HG03175 (cell line): ENCODE measurements at regions not wholly inside any gene's neighbourhood (a gene's known extent, or its start where the extent isn't known, plus 50 kb on each side); places are given as distances from the start of the nearest gene placed in this dataset.

Experiments used
- ATAC-seq: cut with Tn5 transposase; IDR thresholded peaks from one replicate; pipeline ENCODE4 v1.9.1; 2021; ENCODE audit warnings: mild to moderate bottlenecking, moderate library complexity; ENCODE audit not compliant: unreplicated experiment

DNA sequence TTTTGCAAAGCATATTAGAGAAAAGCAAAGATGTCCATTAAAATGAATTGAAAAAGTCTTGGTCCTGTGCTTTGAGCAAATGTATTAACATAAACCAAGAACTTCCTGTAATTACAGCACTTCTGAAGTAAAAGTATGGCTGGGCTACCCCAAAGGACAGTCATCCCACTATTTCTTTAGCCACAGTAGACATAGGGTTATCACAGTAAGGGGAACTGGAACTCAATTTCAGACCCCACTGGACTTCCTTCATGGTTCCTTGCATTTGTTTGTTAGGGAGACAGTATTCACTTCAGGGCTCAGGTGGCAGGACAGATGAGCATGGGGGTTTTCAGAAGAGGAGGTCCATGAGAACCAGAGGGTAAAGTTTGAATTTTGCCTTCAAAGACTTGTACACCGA, 203.1 kb upstream of the PDE1C start:
- ATAC-seq = no peak

- no peak for ATAC-seq
These were observed 196.8 kb upstream of the PDE1C start for GRCh38 chr7:32266932-32267475.

DNA sequence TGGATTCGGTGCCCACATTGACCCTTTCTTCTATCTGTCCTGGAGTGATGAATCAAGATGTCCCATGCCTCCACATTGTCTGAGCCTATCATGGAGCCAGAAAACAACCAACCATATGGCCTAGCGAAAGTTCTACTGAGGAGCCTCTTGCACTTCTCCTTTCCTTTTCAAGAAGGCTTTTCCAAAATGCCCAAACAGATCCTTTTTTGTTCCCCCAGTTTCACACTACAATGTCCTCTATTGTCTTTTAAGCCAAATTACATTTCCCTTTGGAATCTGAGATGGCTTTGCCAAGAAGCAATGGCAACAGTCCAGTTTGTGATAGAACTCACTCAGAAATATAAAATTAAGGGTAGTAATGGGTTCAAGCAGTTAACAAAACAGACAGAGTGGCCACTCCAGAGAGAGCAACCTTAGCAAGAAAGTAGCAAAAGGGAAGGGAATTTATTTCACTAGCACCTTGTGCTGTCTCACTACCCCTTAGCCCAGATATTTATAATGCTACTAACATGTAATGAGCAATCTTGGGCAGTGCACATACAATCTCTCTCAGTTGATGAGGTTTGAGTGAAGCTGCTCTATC, 194.6 kb upstream of the PDE1C start:
- no peak for ATAC-seq

DNA sequence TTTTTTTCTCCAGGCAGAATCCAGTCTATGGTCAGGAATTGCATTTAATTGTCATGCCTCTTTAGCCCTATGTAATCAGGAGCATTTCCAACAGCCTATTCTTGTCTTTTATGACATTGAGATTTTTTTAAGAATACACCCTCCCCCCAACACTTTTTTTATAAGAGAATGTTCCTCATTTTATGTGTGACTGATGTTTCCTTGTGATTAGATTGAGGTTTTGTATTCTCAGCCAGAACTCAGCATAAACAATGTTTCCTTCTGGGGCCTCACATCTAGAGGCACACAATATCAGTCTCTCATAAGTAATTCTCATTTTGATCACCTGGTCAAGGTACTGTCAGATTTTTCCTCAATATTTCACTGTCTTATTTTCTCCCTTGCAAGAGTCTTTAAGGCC, 193.4 kb upstream of the PDE1C start:
- ATAC-seq = no peak

DNA sequence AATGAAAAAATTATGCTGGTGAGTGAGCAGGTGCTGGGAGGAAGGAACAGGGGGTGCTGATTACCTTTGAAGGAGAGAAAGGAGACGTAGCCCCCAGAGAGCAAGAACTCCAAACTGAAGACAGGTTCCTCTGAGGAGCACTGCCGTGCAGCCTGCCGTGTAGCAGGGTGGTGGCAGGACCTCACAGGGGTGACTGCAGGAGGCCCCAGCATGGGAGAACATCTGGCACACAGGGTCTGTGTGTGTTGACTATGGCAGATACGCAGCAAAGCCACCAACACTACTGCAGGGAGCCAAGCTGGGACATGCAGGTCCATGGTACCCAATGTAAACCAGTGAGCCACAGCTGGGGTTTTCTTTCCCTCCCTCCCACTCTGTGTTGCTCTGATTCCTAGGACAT, 192.1 kb upstream of the PDE1C start:
- no peak for ATAC-seq

DNA sequence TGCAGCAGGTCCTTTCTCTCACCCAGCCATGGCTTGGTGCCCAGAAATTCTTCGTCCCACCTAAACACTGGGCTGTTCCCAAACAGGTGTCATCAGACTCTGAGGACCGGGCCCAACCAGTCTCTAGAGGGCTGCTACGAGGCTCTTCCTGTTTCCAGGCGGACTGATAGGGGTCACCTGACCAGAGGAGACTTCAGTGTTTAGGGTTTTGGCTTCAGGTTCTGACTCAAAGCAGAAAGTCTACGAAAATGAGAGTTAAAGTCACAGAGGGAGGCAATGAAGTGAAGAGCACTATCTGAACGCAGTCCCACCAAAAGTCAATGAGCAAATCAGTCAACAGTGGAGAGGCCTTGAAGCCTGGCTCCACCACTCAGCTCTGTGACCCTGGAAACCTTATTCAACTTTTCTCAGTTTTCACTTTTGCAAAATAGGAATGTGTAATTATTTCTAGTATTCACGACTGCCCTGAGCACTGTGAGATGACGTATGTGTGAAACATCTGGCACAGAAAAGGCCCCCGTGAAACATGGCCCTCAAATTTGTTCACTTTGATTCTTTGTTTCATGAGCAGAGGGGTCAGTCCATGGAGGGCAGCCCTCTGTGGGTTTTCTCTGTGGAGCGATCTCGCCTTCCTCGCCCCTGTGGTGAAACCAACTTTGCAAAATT, 189.9 kb upstream of the PDE1C start:
- ATAC-seq = peak; percentile 88

DNA sequence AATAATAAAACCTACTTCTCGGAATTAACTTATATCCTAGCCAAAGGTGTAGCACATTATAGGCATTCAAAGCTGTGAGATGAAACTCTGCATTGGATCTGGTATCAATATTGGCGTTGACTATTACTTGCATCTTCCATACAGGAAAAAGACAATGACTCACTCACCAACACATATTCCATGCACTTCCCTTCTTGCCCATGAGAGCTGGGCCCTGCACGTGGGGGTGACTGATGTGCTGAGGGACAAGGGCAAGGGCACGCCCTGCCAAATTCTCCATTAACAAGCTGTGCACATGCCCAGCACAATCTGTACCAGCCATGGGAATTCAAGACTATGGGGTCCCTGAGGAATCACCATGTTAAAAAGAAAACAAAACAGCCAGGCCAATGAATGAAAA, 188.1 kb upstream of the PDE1C start:
- no peak for ATAC-seq

GRCh38 chr7:32257621-32258020, 187.4 kb upstream of the PDE1C start:
- no peak for ATAC-seq

DNA sequence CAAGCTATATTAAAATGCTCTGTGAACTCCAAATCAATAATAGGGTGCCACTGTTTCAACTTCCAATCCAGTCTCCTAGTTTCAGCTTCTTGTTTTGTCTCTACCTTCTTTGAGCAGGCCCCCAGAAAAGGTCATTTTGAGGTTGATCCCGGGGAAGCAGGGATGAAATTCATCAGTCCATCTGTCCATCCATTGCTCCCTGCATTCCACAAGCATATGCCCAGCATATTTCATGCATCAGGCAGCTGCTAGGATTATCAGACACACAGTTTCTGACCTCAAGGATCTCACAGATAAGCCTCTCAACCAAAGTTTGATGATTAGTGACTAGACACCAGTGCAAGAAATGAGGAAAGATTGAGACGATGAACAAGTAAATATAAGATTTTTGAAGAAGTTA, 186.6 kb upstream of the PDE1C start:
- ATAC-seq = no peak

GRCh38 chr7:32256376-32256775, 186.2 kb upstream of the PDE1C start:
- ATAC-seq = no peak

DNA sequence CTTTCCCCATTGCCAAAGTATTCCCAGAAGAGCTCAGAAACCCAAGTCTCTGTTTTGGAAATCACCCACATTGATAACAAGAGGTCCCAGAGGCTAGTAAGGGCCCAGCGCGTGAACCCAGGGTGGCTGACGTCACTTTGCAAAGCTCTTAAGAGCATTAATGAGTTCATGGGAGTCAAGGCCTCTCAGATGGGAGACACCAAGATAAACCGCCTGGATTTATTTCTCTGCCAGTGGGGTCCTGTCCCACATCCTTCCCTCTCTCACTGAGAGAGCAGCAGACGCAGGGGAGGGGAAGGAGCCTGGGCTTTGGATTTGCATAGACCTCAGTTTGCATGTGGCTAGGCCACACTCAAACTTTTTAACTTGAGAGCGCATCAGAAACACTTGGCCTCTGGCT, 184.8 kb upstream of the PDE1C start:
- no peak for ATAC-seq

DNA sequence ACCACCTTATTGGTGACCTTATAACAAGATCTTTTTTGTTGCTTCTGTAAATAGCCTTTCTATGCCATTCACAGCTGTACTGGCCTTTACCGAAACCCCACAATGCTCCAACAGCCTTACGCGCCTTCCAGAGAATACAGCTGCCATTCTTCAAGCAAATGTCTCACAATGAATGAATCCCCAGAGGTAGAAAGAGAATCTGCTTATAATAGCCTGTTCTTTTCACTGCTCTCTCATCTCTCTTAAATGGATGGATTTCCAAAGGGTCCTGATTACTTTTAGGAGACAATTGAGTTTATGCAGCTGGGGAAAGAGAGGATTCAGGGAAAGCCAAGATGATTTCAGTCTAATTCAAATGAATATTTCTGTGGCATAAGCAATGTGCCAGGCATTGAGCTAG, 183.1 kb upstream of the PDE1C start:
- ATAC-seq = no peak

DNA sequence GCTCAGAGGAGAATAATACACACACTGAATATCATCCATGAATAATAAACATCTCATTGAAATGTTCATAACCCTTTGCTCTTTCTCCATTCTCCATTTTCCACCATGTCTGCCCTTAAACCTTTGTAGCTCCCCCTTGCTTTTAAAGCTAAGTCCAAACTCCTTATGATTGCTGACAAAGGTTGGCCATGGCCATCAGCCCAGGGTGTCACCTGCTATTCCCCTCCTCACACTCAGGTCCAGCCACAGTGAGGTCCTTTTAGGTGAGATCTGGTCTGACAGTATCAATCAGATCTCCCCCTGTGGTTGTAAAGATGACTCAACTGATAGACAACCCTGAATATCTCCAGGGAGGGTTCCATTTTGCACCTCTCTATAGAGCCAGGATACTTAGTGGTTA, 181.5 kb upstream of the PDE1C start:
- no peak for ATAC-seq

GRCh38 chr7:32250471-32251260, 180.5 kb upstream of the PDE1C start:
- ATAC-seq = no peak

DNA sequence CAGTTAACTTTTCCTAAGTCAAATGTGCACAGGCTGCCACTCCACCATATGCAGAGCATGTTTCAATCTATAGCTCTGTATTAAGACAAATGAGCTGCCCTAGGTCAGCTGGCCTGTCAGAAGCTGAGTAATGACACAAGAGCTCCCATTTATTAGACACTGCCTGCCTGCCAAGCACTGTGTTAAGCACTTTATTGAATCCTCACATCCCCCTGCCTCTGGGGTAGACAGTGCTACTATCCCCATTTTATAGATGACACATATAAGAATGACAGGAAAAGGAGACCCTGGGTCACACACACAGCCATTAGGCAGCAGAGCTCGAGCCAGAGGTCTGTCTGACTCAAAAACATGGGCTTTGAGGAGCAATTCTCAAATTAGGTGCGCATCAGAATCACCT, 179.8 kb upstream of the PDE1C start:
- ATAC-seq = no peak

DNA sequence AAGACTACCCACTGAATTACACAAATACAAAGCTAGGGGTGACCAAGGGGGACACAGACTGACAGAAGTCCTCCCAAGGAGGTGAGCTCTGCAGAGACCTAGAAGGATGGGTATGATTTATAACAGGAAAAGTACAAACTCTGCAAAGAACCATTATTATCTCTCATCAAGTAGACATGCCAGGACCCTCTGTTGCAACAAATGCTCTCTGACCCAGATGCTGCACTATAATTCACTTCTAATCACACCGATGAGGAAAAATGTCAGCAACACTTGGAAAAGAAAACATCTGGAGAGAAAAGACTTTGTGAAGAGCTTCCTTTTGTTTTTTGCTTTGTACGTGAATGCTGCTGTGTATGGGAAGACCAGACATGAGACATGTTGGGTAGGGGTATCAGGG, 178.3 kb upstream of the PDE1C start:
- ATAC-seq = no peak

GRCh38 chr7:32244806-32245345, 174.7 kb upstream of the PDE1C start:
- no peak for ATAC-seq

DNA sequence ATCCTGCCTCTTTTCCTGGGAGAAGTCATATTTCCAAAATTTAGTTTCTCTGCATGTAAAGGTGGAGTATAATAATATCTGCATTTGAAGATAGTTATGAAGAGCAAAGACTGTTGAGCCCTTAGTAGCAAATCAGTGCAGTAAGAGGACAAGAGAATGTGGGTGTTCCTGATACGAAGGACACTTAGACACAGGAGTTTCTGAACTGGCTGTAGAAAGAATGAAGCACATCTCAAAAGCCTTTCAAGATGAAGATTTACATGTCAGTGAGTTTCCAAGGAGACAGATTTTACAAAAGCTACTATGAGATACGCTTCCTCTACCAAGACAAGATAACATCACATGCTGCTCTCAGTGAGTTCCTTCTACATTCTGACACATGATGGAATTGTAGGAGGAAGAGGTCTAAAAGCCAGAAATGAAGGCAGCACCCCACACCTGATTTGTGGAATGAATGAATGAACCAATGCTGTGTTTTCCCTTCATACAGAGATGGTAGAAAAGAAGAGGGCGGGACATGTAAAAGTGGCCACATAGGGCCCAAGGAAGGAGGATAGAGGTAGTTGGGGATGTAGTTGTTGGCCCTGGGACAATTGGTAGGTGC, 173.6 kb upstream of the PDE1C start:
- ATAC-seq = no peak

DNA sequence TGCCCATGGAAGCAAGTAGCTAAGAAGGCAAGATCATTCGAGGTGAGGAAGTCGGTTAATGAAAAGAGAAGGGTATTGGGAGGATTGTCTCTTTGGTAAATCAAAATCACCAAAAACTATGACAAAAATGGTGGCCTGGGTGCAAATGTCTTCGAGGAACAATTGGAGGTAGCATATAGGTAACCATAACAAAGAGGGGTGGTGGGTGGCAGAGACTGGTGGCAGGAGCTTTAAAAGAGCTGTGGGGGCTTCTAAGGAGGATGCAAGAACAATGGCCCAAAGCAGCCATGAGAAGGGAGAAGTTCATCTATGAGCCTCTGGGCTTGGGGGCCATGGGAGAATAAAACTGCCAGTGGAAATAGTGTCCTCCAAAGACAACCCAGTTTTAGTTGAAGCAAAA, 172.2 kb upstream of the PDE1C start:
- ATAC-seq = no peak

DNA sequence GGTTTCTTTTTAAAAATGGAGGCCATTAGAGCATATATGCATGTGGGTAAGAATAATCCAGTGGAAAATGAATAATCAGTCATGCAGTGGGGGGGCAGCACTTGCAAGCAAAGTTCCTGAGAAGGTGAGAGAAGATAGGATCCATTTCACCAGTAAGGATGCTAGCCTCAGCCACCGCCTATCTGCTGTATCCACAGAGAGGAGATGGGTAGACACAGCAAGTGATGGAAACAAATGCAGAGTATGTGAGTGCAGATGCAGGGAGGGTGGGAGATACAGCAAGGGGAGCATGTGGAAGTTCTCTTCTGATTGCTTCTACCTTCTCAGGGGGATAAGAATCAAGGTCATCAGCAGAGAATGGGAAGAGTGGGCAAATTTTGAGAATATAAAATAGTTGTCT, 171.4 kb upstream of the PDE1C start:
- ATAC-seq = no peak

DNA sequence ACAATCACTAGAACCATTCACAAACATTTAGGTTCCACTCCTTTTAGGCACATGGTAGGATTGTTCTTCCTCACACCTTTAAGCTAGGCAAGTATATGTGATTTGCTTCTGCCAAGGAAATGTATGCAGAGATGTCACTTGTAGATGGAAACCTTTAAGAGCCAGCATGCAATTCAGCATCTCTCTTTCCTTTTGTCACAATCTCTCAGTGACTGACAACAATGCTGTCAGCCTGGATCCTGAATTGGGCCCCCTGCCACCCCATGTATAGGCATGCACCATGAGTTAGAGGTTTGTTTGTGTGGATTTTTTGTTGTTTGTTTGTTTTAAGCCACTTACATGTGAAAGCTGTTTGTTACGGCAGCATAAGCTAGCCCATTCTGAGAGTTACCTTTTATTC, 169.6 kb upstream of the PDE1C start:
- no peak for ATAC-seq
